NCI-H226 (cell line): ENCODE measurements at regions not wholly inside any gene's neighbourhood (a gene's known extent, or its start where the extent isn't known, plus 50 kb on each side); places are given as distances from the start of the nearest gene placed in this dataset.

Experiments
- DNase-seq: peaks from one replicate; pipeline ENCODE4 v3.0.0-alpha.2; 2015

DNA sequence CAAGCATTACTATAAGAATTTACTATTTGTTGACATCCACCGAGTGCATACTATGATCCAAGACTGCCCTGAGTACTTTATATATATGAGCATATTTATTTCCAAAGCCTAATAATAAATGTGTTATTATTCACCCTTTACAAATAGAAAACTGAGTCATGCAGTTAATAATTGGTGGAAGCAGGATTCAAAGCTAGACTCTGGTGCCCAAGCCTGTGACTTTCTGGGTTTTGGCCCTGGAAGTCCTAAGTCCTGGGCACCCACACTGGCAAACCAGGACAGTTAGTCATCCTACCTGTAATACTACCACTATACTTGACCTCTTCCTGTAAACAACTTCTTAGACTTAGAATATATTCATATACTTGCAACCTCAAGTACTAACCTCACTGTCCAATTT, 257.4 kb upstream of the IRX5 start:
- DNase-seq: no peak

DNA sequence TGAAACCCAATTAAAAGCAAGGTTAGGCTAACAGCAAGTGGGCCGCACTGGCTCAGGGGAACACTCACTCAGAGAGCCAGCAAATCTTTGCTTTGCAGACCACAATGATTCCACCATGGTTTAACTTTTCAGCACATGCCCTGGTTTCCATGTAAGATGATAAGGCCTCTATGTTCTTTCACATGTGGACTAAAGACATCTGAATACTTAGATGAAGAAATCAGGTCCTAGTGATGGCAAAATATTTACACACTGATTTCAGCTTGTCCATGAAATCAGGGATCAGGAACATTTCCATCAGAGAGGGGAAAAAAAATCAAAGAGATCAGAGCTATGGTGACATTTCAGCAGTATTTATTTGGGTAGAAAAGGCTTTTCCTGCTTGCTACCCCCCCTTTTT, 258.2 kb upstream of the IRX5 start:
- DNase-seq: no peak

GRCh38 chr16:54657709-54658102, 273.0 kb upstream of the IRX5 start:
- DNase-seq: no peak

DNA sequence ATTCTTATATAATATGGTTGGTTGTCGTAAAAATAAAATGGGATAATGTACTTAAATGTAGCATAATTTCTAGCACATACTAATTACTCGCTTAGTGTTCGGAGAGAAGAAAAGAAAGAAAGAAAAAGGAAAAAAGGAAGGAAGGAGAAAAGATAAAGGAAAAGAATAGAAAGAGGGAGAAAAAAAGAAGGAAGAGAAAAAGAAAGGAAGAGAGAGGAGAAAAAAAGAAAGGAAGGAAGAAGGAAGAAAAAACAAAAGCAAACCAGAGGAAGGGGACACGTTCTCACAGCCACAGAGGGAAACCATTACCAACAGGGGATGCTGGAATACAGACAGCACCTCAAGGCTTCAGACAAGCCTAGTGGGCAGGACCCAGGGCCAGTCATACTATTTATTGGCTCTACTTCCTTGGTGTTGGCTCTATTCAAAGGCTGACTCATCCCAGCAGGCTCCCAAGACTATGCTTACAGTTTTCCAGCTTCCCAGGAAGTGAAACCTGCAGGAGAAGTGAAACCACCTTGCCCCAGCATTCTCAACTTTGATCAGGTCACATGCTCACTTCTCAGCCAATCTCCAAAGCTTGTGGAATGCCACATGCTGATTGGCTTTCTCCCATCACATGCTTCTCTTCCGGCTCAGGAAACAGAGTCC, 273.5 kb upstream of the IRX5 start:
- peak; percentile 24 for DNase-seq

- DNase-seq: no peak
Observed at GRCh38 chr16:54655121-54655590, 275.5 kb upstream of the IRX5 start.

DNA sequence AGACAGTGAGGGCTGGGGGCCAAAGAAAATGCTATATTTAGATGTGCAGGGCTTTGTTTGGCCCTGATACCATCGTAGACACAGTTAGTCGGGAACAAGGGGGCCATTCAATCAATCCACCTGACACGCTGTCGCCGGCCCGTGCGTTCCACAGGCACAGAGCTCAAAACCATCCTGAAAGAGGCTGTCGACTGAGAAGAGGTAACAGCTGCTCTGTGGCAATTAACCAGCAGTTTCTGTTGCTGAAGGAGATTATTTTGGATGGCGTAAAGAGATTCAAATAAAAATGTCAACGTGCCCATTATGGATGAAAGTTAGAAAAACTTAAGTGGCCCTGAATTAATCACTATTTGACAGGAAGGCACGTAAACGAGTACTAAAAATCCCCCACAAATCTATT, 276.2 kb upstream of the IRX5 start:
- no peak for DNase-seq

- DNase-seq: no peak
Observed at GRCh38 chr16:54652201-54652770, 278.4 kb upstream of the IRX5 start.

DNA sequence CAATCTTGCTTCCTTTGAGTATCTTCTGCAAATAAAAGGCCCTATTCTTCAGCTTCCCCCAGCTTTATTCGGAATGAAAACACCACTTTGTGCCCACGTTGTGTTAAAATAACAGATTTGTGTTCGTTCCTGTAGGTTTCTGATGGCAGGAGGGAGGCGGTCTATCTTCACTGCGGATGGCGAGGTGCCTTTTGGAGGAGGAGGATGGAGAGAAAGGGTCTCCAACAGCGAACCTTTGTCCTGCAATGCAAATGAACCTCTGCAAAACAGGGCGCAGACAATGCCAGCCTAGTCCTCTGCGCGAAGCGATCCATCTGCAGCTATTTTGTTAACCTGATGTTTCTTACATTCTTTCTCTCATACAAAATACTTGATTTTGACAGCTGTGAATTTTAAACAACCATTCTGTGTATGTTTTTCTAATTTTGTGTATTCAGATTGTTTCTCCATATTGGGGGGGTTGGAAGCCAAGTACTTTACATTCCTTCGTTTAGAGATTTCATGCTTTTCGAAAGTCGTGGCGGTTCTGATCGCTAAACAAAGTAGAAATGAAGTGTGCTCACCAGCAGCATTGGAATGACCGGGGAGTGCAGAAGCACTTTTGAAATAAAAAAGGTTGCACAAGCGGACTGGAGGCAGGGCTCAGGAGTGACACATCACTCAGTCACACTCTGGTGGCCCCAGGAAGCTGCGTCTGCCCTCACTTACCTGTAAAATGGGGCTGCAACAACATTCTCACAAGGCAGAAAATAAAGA, 279.0 kb upstream of the IRX5 start:
- no peak for DNase-seq

DNA sequence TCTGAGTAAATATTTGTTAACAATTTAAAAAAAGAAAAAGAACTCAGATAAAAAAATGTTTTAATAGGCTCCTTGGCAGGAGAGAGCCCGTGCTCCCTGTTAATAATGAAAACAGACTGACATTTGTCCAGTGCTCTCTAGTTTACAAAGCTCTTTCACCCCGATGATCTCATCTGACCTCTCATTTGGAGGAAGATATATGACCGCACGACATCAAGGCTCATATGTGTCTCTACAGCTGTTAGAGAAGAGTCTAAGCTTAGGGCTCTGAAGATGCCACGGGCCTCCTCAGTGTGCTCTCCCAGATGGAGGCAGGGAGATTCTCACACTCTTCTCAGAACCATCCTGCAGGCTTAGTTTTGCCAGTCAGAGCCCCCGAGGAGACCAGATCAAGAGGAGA, 280.8 kb upstream of the IRX5 start:
- DNase-seq: no peak

GRCh38 chr16:54648575-54648974, 282.1 kb upstream of the IRX5 start:
- DNase-seq: no peak

DNA sequence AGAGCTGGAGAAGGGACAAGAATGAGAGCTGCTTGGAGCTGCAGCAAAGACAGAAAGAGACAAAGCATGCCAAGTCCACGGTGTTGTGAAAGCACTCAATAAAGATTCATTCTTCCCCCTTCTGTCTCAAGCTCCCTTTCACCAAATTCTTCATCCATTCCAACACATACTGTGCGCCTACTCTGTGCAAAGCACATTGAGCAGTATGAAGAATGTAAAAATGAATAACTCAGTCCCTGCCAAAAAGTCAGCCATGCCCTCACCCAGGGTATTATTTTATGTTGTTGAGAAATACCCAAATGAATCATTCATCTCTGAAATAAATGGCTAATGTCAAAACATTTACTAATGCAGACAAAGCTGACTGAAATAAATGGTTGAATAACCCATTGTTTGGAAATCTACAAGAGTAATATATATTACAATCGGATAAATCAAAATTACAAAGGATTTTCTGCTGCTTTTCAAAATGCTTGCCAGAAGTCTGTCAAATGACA, 282.9 kb upstream of the IRX5 start:
- no peak for DNase-seq

DNA sequence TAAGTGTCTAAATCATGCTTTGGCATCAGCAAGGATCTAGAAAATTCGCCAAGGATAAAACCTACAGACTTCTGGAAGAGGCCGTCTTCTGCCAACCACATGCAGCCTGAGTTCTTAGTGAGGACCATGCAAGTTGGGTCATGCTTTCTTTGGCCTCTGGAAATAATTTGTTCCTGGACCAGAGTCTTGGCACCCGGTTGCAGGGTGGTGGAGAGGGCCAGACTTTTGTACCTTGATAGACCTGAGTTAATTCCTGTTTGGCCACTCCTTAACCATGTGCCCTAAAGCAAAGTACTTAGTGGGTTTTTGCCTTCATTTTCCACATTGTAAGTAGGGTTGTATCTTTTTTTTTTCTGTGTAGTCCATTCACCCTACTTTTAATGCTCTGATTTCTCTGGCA, 283.4 kb upstream of the IRX5 start:
- no peak for DNase-seq

- no peak for DNase-seq
Observed at GRCh38 chr16:54645345-54645744, 285.3 kb upstream of the IRX5 start.

GRCh38 chr16:54636221-54636793, 294.4 kb upstream of the IRX5 start:
- DNase-seq: no peak

DNA sequence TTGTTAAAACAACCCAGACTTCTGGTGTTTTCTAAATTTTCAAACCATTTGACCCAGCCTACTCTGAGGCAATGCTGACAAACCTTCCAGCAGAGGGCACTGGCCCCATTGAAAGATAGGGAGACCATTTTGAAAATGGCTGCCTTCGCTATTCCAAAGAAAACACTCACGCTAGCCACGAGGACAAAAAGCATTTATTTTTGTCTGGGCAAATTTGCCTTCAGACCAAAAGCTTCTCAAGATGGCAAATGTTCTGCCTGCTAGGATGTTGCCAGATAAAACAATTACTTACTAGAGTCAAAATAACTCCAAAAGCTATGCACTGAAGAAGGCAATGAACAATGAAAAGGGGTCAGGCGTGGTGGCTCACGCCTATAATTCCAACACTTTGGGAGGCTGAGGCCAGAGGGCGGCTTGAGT, 296.7 kb upstream of the IRX5 start:
- DNase-seq: no peak

DNA sequence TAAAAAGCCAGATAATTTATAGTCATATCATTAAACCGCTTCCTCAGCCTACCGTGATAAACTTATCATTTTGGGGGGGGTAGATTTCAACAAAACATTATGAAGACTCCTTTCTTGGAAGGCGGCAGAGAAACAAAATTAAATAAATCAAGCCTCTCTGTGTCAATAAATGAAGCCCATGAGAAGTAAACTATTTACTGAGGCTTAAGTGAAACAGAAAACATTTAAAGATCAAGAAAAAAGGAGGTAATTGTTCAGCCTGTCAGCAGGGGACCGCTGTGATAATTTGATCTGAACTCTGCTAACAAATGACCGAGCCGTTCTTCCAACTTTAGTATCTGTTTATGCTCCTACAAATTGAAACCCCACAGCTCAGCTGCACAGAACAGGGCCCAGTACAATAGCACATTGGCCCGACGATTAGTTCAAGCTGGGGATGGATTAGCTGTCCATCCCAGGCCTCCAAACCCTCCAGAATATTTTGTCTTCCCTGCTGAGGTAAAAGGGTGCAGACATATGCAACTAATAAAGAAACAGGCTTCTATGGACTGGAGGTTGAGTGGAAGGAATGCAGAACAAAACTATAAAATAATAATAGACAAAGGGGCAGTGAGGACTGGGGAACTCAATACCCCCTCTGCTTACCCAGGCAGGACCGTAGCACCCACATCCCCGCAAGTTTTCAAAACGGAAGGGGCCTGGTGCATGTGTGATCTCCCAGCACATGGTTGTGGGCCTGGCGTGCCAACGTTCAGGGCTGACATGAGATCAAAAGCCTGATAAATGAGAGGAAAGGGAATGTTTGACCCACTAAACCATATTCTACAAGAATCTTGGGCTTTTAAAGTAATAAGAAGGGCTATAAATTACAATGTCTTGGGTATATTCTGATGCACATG, 298.1 kb upstream of the IRX5 start:
- no peak for DNase-seq

- no peak for DNase-seq
Observed at GRCh38 chr16:54631782-54632181, 298.9 kb upstream of the IRX5 start.

- DNase-seq: peak; percentile 13
Observed at GRCh38 chr16:54630284-54630967, 300.2 kb upstream of the IRX5 start.

DNA sequence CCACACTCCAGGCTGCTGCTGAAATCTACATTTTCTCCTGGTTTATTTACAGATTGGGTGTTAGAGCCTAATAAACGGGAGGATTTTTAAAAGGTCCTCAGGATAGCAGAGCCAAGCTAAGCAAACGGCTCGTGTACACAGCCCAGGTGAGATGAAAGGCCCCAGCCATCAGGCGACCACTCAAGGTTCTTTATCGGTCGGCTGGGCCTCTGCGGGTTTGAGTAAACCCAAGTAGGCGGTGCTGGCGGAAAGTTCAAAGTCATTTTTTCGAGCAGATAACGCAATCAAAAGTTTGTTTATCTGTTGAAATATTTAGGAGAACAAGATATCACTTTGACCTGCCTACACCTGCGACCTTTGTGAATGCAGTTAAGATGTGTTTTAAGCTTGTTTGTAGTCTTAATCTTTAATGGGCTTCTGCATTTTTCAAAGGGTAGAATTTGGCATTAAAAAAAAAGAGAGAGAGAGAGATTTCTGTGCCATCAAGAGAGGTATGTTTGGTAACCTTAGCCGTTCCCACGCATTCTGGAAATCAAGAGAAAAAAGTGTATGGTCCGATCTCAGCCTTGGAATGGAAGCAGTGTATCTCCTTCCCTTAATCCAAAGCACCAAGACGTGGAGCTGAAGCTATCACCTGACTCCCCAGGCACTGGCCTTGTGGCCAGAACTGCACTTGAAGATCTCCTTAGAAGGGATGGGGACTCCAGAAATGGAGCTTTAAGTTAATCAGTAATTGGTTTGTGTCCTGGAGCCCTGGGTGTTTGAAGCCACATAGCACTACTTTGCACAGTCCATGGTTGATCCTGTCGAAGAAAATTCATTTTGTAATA, 301.7 kb upstream of the IRX5 start:
- no peak for DNase-seq

- no peak for DNase-seq
Observed at GRCh38 chr16:54627616-54628015, 303.0 kb upstream of the IRX5 start.

- DNase-seq: no peak
Observed at GRCh38 chr16:54623636-54624035, 307.0 kb upstream of the IRX5 start.
